Psoas muscle (tissue), 7 donors: ENCODE measurements at regions not wholly inside any gene's neighbourhood (a gene's known extent, or its start where the extent isn't known, plus 50 kb on each side); places are given as distances from the start of the nearest gene placed in this dataset.
"Not testable (repeated sequence)": the region's sequence is repeated elsewhere in the genome, so short reads cannot be mapped to it uniquely, and the experiment has no call there.

Source experiments
- ATAC-seq, 4 donors: fragments of 200-7000 bp; cut with Tn5 transposase; one replicate each; pipeline ENCODE4 v1.9.1; 2020; ENCODE audit warnings: moderate library complexity in 3 of 4, mild to moderate bottlenecking in 2 of 4
- DNase-seq, 2 donors: peaks; one replicate each; pipeline ENCODE4 v3.0.0-alpha.2; 2020
- H3K27ac ChIP-seq: fragments of 200-600 bp; one replicate; pipeline ENCODE4 v1.8.0; 2022
- H3K27me3 ChIP-seq, 3 donors: fragments of 200-600 bp in 1 of 3; one replicate each; pipeline versions ENCODE4 v1.6.1 to v1.8.0; 2013 to 2022; ENCODE audit warnings: low read length in 2 of 3, mild to moderate bottlenecking in 2 of 3, moderate library complexity in 1 of 3; ENCODE audit not compliant: insufficient read depth in 3 of 3
- H3K36me3 ChIP-seq, 2 donors: fragments of 200-600 bp in 1 of 2; one replicate each; pipeline versions ENCODE4 v1.6.1 to v1.8.0; 2013 to 2022; ENCODE audit warnings: low read depth in 1 of 2, mild to moderate bottlenecking in 1 of 2, moderate library complexity in 1 of 2; ENCODE audit not compliant: insufficient read depth in 1 of 2
- H3K4me1 ChIP-seq: fragments of 200-600 bp; one replicate; pipeline ENCODE4 v1.8.0; 2022
- H3K4me3 ChIP-seq: fragments of 200-600 bp; one replicate; pipeline ENCODE4 v1.8.0; 2022; ENCODE audit warnings: mild to moderate bottlenecking
- H3K9me3 ChIP-seq: fragments of 200-600 bp; one replicate; pipeline ENCODE4 v1.8.0; 2022
- WGBS, 3 donors: extraction: QIAGEN DNeasy Blood & Tissue Kit; methylation state at CpG; one replicate each; pipeline versions ENCODE4 v1.1.6 to v1.1.7; 2013; 5-methylcytosine and 5-hydroxymethylcytosine counted together
- intact Hi-C, 2 donors: fragments of 100-400 bp; cut with DNase I; formaldehyde crosslinking; loops; one replicate each; pipeline versions ENCODE4 v1.11.0 to v1.14.2; 2022
- TF ChIP-seq, protein P1 (sequence below): fragments of 200-600 bp; IDR thresholded peaks from one replicate; pipeline ENCODE4 v1.8.0; 2022; ENCODE audit warnings: antibody characterized with exemption
- donor health status: healthy with polysubstance abuse.
- donor health status: DM: no; HTN: no; CAD: no; lungs with moderate emphysema.
- donor health status: Bipolar disorder and iron deficiency.
- donor health status: healthy.
- donor health status: DM: yes; HTN: yes; CAD: no.
- donor health status: DM: no; HTN: no; CAD: no.
- donor health status: DM: yes; HTN: yes; CAD: no.

GRCh38 chrX:127708155-127708554, 344.0 kb downstream of the ACTRT1 start:
- no peaks in the 10 kb centered on the region for H3K27me3 ChIP-seq
- DNase-seq (no peak), ATAC-seq (no peak)
- intact Hi-C loops, result no loop called here
- 65 to 73% (median 68%) methylated on average over 4 of the region's 4 CpGs for WGBS, 3 donors
- no peak overlapping the region for H3K4me3 ChIP-seq
- TF ChIP-seq, protein P1, sequence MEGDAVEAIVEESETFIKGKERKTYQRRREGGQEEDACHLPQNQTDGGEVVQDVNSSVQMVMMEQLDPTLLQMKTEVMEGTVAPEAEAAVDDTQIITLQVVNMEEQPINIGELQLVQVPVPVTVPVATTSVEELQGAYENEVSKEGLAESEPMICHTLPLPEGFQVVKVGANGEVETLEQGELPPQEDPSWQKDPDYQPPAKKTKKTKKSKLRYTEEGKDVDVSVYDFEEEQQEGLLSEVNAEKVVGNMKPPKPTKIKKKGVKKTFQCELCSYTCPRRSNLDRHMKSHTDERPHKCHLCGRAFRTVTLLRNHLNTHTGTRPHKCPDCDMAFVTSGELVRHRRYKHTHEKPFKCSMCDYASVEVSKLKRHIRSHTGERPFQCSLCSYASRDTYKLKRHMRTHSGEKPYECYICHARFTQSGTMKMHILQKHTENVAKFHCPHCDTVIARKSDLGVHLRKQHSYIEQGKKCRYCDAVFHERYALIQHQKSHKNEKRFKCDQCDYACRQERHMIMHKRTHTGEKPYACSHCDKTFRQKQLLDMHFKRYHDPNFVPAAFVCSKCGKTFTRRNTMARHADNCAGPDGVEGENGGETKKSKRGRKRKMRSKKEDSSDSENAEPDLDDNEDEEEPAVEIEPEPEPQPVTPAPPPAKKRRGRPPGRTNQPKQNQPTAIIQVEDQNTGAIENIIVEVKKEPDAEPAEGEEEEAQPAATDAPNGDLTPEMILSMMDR, result no peak
- no peaks in the 10 kb centered on the region for H3K4me1 ChIP-seq
- no peaks in the 10 kb centered on the region for H3K36me3 ChIP-seq
- no peaks in the 10 kb centered on the region for H3K9me3 ChIP-seq
- H3K27ac ChIP-seq, result no peak overlapping the region

GRCh38 chrX:127702527-127702926, 349.7 kb downstream of the ACTRT1 start:
- Histone ChIP-seq H3K27ac (no peak overlapping the region), H3K4me1 (no peaks in the 10 kb centered on the region), H3K36me3 (no peaks in the 10 kb centered on the region), H3K27me3 (no peaks in the 10 kb centered on the region), H3K9me3 (no peaks in the 10 kb centered on the region), H3K4me3 (no peak overlapping the region)
- WGBS, 3 donors, result 39 to 75% (median 73%) methylated on average over 2 of the region's 2 CpGs
- ATAC-seq (no peak), DNase-seq (no peak)
- TF ChIP-seq, protein P1, result no peak
- intact Hi-C loops, result no loop called here

DNA sequence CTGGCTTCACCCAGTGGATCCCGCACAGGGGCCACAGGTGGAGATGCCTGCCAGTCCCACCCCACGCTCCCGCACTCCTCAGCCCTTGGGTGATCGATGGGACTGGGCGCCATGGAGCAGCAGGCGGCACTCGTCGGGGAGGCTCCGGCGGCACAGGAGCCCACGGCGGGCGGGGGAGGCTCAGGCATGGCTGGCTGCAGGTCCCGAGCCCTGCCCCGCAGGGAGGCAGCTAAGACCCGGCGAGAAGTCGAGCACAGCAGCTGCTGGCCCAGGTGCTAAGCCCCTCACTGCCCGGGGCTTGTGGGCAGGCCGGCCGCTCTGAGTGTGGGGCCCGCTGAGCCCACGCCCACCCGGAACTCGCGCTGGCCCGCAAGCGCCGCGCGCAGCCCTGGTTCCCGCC, 389.3 kb downstream of the ACTRT1 start:
- H3K27ac ChIP-seq, DNase-seq, intact Hi-C loops, H3K4me1 ChIP-seq, H3K36me3 ChIP-seq, ATAC-seq, H3K9me3 ChIP-seq, H3K4me3 ChIP-seq, H3K27me3 ChIP-seq: not testable (repeated sequence)
- WGBS, 3 donors, result 88 to 97% (median 93%) methylated on average over 15 to 32 of the region's 32 CpGs

- intact Hi-C loops, result no loop called here
- ATAC-seq (no peak), DNase-seq (no peak)
- WGBS, 3 donors, result 0 to 10% (median 0%) methylated on average over 1 of the region's 1 CpG
- Histone ChIP-seq H3K27me3 (no peaks in the 10 kb centered on the region), H3K27ac (no peak overlapping the region), H3K36me3 (no peaks in the 10 kb centered on the region), H3K4me1 (no peaks in the 10 kb centered on the region), H3K4me3 (no peak overlapping the region), H3K9me3 (no peaks in the 10 kb centered on the region)
- TF ChIP-seq, protein P1, result no peak
Measured at GRCh38 chrX:127649011-127649410, 403.2 kb downstream of the ACTRT1 start.

DNA sequence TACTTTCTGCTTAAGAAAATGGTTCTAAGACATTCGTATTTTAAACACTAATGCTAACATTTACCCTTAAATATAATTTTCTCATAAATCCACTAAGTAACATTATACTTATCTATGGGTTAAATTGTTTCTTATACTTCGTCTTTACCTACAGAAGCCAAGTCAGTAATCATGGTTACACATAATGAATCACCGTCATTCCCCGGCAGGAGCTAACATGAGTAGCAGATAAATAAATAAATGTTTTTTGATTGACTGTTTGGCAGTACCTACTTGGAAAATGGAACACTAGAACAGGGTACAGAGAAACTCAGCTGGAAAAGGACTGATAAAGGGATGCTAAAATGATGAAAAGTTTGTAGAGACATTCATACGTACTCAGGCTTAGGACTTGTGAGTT, 430.4 kb downstream of the ACTRT1 start:
- no peaks in the 10 kb centered on the region for H3K36me3 ChIP-seq
- TF ChIP-seq, protein P1, result no peak
- no peaks in the 10 kb centered on the region for H3K9me3 ChIP-seq
- no peak overlapping the region for H3K4me3 ChIP-seq
- intact Hi-C loops, result no loop called here
- WGBS, 3 donors, result 61 to 68% (median 62%) methylated on average over 5 of the region's 5 CpGs
- H3K27me3 ChIP-seq, result no peaks in the 10 kb centered on the region
- no peaks in the 10 kb centered on the region for H3K4me1 ChIP-seq
- DNase-seq (no peak), ATAC-seq (no peak)
- no peak overlapping the region for H3K27ac ChIP-seq
